Heart left ventricle (tissue), 16 donors: ENCODE measurements at regions not wholly inside any gene's neighbourhood (a gene's known extent, or its start where the extent isn't known, plus 50 kb on each side); places are given as distances from the start of the nearest gene placed in this dataset.

Experiments
- ATAC-seq, 4 donors: fragments of 200-7000 bp; cut with Tn5 transposase; one replicate each; pipeline ENCODE4 v1.9.1; 2020 to 2022; ENCODE audit warnings: moderate library complexity in 4 of 4, mild to moderate bottlenecking in 3 of 4, moderate number of reproducible peaks in 1 of 4
- DNase-seq, 5 donors: peaks; one replicate each; pipeline ENCODE4 v3.0.0-alpha.2; 2020
- H3K27ac ChIP-seq, 12 donors: fragments of 200-600 bp; sonication (generic) in 4 of 12; one replicate each; pipeline versions ENCODE4 v1.5.0 to v1.8.0; 2016 to 2022; ENCODE audit warnings: mild to moderate bottlenecking in 2 of 12
- H3K27me3 ChIP-seq, 9 donors: fragments of 200-600 bp; sonication (generic) in 2 of 9; one replicate each; pipeline versions ENCODE4 v1.5.1 to v1.8.0; 2016 to 2022; ENCODE audit warnings: mild to moderate bottlenecking in 3 of 9
- H3K36me3 ChIP-seq, 9 donors: fragments of 200-600 bp; sonication (generic) in 2 of 9; one replicate each; pipeline versions ENCODE4 v1.5.0 to v1.8.0; 2018 to 2022; ENCODE audit warnings: mild to moderate bottlenecking in 2 of 9
- H3K4me1 ChIP-seq, 12 donors: fragments of 200-600 bp; sonication (generic) in 4 of 12; one replicate each; pipeline versions ENCODE4 v1.5.0 to v1.8.0; 2016 to 2022; ENCODE audit warnings: mild to moderate bottlenecking in 3 of 12
- H3K4me3 ChIP-seq, 12 donors: fragments of 200-600 bp; sonication (generic) in 4 of 12; one replicate each; pipeline versions ENCODE4 v1.5.0 to v1.8.0; 2017 to 2022; ENCODE audit warnings: mild to moderate bottlenecking in 9 of 12, moderate library complexity in 4 of 12
- H3K9me3 ChIP-seq, 12 donors: fragments of 200-600 bp; sonication (generic) in 4 of 12; one replicate each; pipeline versions ENCODE4 v1.5.0 to v1.8.0; 2016 to 2022; ENCODE audit warnings: mild to moderate bottlenecking in 1 of 12
- CTCF ChIP-seq, 12 donors: fragments of 200-600 bp; sonication (generic) in 4 of 12; IDR thresholded peaks; one replicate each; pipeline versions ENCODE4 v1.5.0 to v1.8.0; 2018 to 2022; ENCODE audit warnings: antibody characterized with exemption in 12 of 12, mild to moderate bottlenecking in 5 of 12
- POLR2A ChIP-seq, 2 donors: fragments of 450-650 bp; IDR thresholded peaks; one replicate each; pipeline ENCODE4 v1.6.1; 2017; ENCODE audit warnings: antibody characterized with exemption in 2 of 2, mild to moderate bottlenecking in 2 of 2, moderate library complexity in 2 of 2
- WGBS, 4 donors: extraction: QIAGEN DNeasy Blood & Tissue Kit in 2 of 4; methylation state at CpG; one replicate each; pipeline versions ENCODE4 v1.1.5 to v1.1.7; 2013 to 2018; 5-methylcytosine and 5-hydroxymethylcytosine counted together
- intact Hi-C, 10 donors: fragments of 100-400 bp; cut with DNase I; formaldehyde crosslinking; loops; one replicate each; pipeline versions ENCODE4 v1.11.1 to v1.14.2; 2022
- donor health status: ischemic (EF 13 %, LVEDD 7.1; RV severe dilation, severe dysfunction).
- donor health status: healthy with polysubstance abuse.
- donor health status: DM: no; HTN: yes; CAD: no.
- donor health status: DM: no; HTN: no; CAD: no.
- donor health status: ischemic (EF 25% LVEDD 6.9; RV normal size, moderate dysfunction).
- donor health status: ischemic (EF 25% LVEDD 5.7; RV mildly dilated, moderate dysfunction).
- donor health status: healthy.
- donor health status: DM: yes; HTN: yes; CAD: no.
- donor health status: ischemic (EF 35%, LVEDD 5.7; RV mildly dilated, moderate dysfunction).
- donor health status: nonischemic (EF 11% LVEDD 7.7; RV severe dilation, severe dysfunction).
- donor health status: DM: yes; HTN: yes; CAD: no.
- donor health status: PGD.
- donor health status: ischemic (EF 29% LVEDD 5.4; RV normal size, mild dysfunction).
- donor health status: nonischemic (EF 23%, LVEDD 6.1; RV moderate dilation, normal function).

GRCh38 chr10:9712393-9712792 is 1305.3 kb upstream of the CELF2 start:
- Histone ChIP-seq H3K4me1 (no peaks in the 10 kb centered on the region), H3K27me3 (no peaks in the 10 kb centered on the region), H3K9me3 (peaks cover 0 to 28% (median 18%) of the 10 kb centered on the region in 12 donors), H3K27ac (no peak overlapping the region), H3K4me3 (no peak overlapping the region), H3K36me3 (no peaks in the 10 kb centered on the region)
- DNase-seq (no peak), ATAC-seq (no peak)
- TF ChIP-seq CTCF (IDR thresholded peaks at IDR 0.05) (no peak), POLR2A (IDR thresholded peaks at IDR 0.05) (no peak)
- intact Hi-C loops = no loop called here

DNA sequence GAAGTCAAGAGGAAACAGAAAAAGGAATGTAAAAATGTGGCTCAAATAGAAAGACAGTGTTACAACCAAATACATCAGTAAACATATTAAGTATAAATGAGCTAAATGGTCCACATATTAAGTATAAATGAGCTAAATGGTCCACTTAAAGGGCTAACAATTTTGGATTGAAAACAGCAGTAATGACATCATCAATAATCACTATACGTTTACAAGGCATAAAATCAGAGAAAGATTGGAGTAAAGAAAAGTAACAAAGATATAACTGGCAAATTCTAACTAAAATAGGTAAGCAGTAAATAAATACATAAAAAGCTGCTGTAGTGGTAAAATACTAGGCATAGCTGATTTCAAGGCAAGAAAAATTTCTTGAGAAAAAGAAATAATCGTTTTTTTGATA is 1298.4 kb upstream of the CELF2 start:
- Histone ChIP-seq H3K4me3 (no peak overlapping the region), H3K27ac (no peak overlapping the region), H3K27me3 (no peaks in the 10 kb centered on the region), H3K4me1 (no peaks in the 10 kb centered on the region), H3K36me3 (no peaks in the 10 kb centered on the region), H3K9me3 (peaks cover 0 to 3% (median 0%) of the 10 kb centered on the region in 12 donors)
- intact Hi-C loops = no loop called here
- ATAC-seq = no peak
- 60 to 76% (median 69%) methylated on average over 2 of the region's 2 CpGs for WGBS, 4 donors
- DNase-seq = no peak
- TF ChIP-seq POLR2A (IDR thresholded peaks at IDR 0.05) (no peak), CTCF (IDR thresholded peaks at IDR 0.05) (no peak)

DNA sequence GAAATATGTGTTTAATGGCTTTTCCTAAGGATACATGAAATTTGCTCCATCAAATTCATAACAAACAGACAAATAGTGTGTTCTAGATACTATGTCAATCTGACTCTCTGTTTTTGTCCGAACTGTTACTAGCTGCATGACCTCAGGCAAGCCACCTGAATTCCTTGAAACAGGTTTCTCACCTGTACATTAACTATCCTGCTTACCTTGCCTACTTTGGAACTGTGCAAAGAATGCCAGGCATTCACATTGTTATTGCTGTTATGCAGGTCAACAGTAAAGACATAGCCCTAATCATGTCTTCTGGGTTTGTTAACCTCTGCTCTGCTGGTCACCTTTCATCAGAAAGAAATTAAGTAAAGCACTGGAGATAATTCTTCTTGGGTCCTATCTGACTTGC is 1283.9 kb upstream of the CELF2 start:
- Histone ChIP-seq H3K4me3 (no peak overlapping the region), H3K27ac (no peak overlapping the region), H3K36me3 (no peaks in the 10 kb centered on the region), H3K4me1 (no peaks in the 10 kb centered on the region), H3K27me3 (no peaks in the 10 kb centered on the region), H3K9me3 (peaks cover 0 to 14% (median 0%) of the 10 kb centered on the region in 12 donors)
- WGBS, 4 donors = 60 to 73% (median 66%) methylated on average over 1 of the region's 1 CpG
- DNase-seq (no peak), ATAC-seq (no peak)
- TF ChIP-seq POLR2A (IDR thresholded peaks at IDR 0.05) = no peak
- TF ChIP-seq CTCF (IDR thresholded peaks at IDR 0.05) = no peak
- intact Hi-C loops = no loop called here

GRCh38 chr10:9734218-9734617 is 1283.5 kb upstream of the CELF2 start:
- no peaks in the 10 kb centered on the region for H3K27me3 ChIP-seq
- H3K4me1 ChIP-seq = no peaks in the 10 kb centered on the region
- intact Hi-C loops = no loop called here
- no peak overlapping the region for H3K4me3 ChIP-seq
- no peak for DNase-seq
- H3K36me3 ChIP-seq = no peaks in the 10 kb centered on the region
- H3K27ac ChIP-seq = no peak overlapping the region
- ATAC-seq = no peak
- H3K9me3 ChIP-seq = peaks cover 0 to 13% (median 0%) of the 10 kb centered on the region in 12 donors
- no peak for TF ChIP-seq CTCF (IDR thresholded peaks at IDR 0.05)
- no peak for TF ChIP-seq POLR2A (IDR thresholded peaks at IDR 0.05)
- WGBS, 4 donors = 69 to 82% (median 72%) methylated on average over 5 of the region's 5 CpGs
